Epithelial cell of esophagus (primary cell): ENCODE measurements at regions not wholly inside any gene's neighbourhood (a gene's known extent, or its start where the extent isn't known, plus 50 kb on each side); places are given as distances from the start of the nearest gene placed in this dataset.

Experiments used
- DNase-seq: peaks from one replicate; pipeline ENCODE4 v3.0.0; 2010; ENCODE audit warnings: low read depth
- H3K4me3 ChIP-seq: 2 replicates; pipeline ENCODE4 v1.5.1; 2011; ENCODE audit warnings: mild to moderate bottlenecking, low read length, control low read depth
- CTCF ChIP-seq: IDR thresholded peaks from 2 replicates; pipeline ENCODE4 v1.5.1; 2011; ENCODE audit warnings: low read depth, mild to moderate bottlenecking, low read length, control low read depth, inconsistent platforms; ENCODE audit not compliant: insufficient read depth; ENCODE audit errors: missing control alignments

- DNase-seq, result no peak
- TF ChIP-seq CTCF, result no peak
- no peak overlapping the region for H3K4me3 ChIP-seq
Measured at GRCh38 chr4:8707045-8707781, 114.6 kb downstream of the CPZ start.

GRCh38 chr4:8706216-8707044 is 113.9 kb downstream of the CPZ start:
- DNase-seq, result no peak
- no peak for TF ChIP-seq CTCF
- H3K4me3 ChIP-seq, result no peak overlapping the region

- no peak for DNase-seq
- H3K4me3 ChIP-seq, result no peak overlapping the region
- TF ChIP-seq CTCF, result no peak
Measured at GRCh38 chr4:8705161-8706145, 112.9 kb downstream of the CPZ start.

- no peak for DNase-seq
- H3K4me3 ChIP-seq, result no peak overlapping the region
- no peak for TF ChIP-seq CTCF
Measured at GRCh38 chr4:8704632-8705031, 112.1 kb downstream of the CPZ start.

- no peak for TF ChIP-seq CTCF
- H3K4me3 ChIP-seq, result no peak overlapping the region
- DNase-seq, result no peak
Measured at GRCh38 chr4:8703857-8704495, 111.4 kb downstream of the CPZ start.

- H3K4me3 ChIP-seq, result no peak overlapping the region
- no peak for TF ChIP-seq CTCF
- no peak for DNase-seq
Measured at GRCh38 chr4:8703401-8703696, 110.8 kb downstream of the CPZ start.
